GM12873 (cell line): ENCODE measurements at regions not wholly inside any gene's neighbourhood (a gene's known extent, or its start where the extent isn't known, plus 50 kb on each side); places are given as distances from the start of the nearest gene placed in this dataset.

Source experiments
- TF ChIP-seq, protein P1 (sequence below): IDR thresholded peaks from 2 replicates; pipeline ENCODE4 v1.5.1; 2012; ENCODE audit warnings: low read depth, mild to moderate bottlenecking, moderate library complexity, low read length, control low read depth; ENCODE audit not compliant: insufficient read depth; ENCODE audit errors: missing control alignments

DNA sequence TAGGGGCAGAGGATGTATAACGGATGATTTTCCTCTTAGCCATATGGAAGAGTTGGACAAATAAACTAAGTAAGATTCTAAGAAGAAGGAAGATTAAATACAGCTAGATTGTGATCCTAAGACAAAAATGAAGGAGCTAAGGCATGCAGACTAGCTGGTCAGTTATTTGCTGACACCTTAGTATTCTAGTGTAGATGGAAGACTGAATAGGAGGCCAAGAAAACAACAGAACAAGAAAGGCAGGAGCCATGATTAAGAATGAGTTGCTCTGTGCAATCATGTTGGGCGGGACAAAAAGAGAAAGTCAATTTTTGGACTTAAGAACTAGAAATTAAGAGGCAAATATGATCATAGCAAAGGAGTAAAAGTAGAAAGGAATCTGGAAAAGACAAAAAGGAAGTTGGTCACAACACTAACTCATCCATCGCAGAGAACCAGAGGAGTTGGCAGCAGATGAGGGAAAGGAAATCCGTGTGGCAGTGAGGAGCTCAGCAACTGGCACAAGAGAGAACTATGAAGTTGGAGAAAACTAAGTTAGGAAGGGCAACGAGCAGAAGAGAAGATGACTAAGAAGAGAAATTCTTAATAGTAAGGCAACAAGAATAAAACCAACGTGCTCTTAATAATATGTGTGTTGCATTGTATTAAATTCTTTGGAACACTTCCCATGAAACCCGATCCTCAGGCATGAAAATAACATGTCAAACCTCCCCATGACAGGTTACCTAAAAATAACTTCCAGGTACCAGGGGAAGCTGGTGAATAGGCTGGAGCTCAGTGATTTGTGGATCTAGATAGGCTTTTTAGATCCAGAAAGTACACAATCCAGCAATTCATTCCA lies 234.4 kb downstream of the LTN1 start:
- TF ChIP-seq, protein P1, sequence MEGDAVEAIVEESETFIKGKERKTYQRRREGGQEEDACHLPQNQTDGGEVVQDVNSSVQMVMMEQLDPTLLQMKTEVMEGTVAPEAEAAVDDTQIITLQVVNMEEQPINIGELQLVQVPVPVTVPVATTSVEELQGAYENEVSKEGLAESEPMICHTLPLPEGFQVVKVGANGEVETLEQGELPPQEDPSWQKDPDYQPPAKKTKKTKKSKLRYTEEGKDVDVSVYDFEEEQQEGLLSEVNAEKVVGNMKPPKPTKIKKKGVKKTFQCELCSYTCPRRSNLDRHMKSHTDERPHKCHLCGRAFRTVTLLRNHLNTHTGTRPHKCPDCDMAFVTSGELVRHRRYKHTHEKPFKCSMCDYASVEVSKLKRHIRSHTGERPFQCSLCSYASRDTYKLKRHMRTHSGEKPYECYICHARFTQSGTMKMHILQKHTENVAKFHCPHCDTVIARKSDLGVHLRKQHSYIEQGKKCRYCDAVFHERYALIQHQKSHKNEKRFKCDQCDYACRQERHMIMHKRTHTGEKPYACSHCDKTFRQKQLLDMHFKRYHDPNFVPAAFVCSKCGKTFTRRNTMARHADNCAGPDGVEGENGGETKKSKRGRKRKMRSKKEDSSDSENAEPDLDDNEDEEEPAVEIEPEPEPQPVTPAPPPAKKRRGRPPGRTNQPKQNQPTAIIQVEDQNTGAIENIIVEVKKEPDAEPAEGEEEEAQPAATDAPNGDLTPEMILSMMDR, result no peak

- TF ChIP-seq, protein P1, result no peak
These were observed 237.8 kb downstream of the LTN1 start for GRCh38 chr21:28754862-28755261.

DNA sequence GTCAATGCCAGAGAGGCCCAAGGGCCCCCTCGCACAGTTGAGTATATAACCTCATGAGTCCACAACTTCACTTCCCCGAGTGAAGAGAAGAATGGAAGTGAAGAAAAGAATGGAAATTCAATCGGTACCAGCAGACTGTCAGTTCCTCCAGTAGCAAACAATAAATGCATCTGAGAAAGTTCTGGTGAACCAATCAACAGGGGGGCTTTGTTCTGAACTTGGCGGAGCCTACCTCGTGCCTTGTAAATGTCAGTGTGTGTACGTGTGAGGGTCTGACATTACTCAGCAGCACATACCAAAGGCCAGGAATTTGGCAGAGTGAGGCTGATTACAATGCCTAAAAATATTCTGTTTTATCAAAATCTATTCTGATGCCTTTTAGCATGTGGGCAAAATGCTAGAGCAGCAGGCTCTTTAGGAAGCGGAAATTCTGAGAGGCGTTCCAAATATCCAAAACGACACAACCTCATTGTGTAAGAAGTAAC lies 238.5 kb downstream of the LTN1 start:
- TF ChIP-seq, protein P1, result no peak

GRCh38 chr21:28752131-28752530 lies 240.5 kb downstream of the LTN1 start:
- TF ChIP-seq, protein P1, result no peak

GRCh38 chr21:28751176-28751575 lies 241.5 kb downstream of the LTN1 start:
- TF ChIP-seq, protein P1, result no peak

GRCh38 chr21:28750565-28750964 lies 242.1 kb downstream of the LTN1 start:
- TF ChIP-seq, protein P1, result no peak

- TF ChIP-seq, protein P1, result no peak
These were observed 243.1 kb downstream of the LTN1 start for GRCh38 chr21:28749536-28749935.
